NB4 (cell line): ENCODE measurements at regions not wholly inside any gene's neighbourhood (a gene's known extent, or its start where the extent isn't known, plus 50 kb on each side); places are given as distances from the start of the nearest gene placed in this dataset.

Experiments used
- POLR2A ChIP-seq: IDR thresholded peaks from 2 replicates; pipeline ENCODE4 v1.6.1; 2011; ENCODE audit warnings: mild to moderate bottlenecking; ENCODE audit not compliant: insufficient read length; ENCODE audit errors: extremely low read depth
- TF ChIP-seq, protein P1 (sequence below): IDR thresholded peaks from one replicate; pipeline ENCODE4 v1.5.1; 2012; ENCODE audit warnings: low read depth, low read length
- TF ChIP-seq, protein P2 (sequence below): IDR thresholded peaks from 2 replicates; pipeline ENCODE4 v1.6.1; 2011; ENCODE audit warnings: low read depth, low read length

DNA sequence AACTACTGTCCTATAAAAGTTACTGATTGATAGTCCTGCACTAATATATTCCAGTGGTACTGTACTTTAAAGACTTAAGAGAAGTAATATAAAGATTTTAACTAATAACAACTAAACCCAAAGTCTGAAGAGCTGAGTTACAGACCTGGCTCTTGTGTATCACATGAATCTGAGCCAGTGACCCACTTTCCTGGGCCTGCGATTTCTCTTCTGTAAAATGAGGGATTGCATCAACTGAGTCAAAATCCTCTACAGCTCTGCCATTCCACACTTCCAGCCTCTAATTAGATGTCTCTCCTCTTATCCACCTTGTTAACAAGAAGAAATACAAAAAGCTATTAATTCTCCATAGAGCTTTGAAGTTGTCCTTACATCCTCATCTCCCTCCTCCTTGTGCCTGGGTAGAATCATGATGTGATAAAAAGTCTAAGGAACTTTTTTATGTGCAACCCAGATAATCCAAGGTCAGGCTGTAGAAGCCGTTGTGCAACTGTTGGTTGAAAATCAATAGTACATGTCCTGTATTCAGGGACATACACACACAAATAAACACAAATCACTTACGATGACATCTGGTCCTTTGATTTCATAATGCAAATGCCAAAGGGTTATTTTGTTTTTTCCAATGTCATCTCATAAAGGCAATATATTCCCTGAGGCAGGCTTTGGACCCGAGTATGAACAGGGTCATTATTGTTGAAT, 410.3 kb downstream of the KCNA4 start:
- TF ChIP-seq, protein P1, sequence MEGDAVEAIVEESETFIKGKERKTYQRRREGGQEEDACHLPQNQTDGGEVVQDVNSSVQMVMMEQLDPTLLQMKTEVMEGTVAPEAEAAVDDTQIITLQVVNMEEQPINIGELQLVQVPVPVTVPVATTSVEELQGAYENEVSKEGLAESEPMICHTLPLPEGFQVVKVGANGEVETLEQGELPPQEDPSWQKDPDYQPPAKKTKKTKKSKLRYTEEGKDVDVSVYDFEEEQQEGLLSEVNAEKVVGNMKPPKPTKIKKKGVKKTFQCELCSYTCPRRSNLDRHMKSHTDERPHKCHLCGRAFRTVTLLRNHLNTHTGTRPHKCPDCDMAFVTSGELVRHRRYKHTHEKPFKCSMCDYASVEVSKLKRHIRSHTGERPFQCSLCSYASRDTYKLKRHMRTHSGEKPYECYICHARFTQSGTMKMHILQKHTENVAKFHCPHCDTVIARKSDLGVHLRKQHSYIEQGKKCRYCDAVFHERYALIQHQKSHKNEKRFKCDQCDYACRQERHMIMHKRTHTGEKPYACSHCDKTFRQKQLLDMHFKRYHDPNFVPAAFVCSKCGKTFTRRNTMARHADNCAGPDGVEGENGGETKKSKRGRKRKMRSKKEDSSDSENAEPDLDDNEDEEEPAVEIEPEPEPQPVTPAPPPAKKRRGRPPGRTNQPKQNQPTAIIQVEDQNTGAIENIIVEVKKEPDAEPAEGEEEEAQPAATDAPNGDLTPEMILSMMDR, result no peak
- TF ChIP-seq, protein P2, sequence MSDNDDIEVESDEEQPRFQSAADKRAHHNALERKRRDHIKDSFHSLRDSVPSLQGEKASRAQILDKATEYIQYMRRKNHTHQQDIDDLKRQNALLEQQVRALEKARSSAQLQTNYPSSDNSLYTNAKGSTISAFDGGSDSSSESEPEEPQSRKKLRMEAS, result no peak
- no peak for TF ChIP-seq POLR2A
